A549 (cell line): ENCODE measurements at regions not wholly inside any gene's neighbourhood (a gene's known extent, or its start where the extent isn't known, plus 50 kb on each side); places are given as distances from the start of the nearest gene placed in this dataset.

Experiments used
- ATAC-seq, 2 experiments: fragments of 200-7000 bp in 1 of 2; fragments of >200 bp in 1 of 2; cut with Nextera tagmentation in 1 of 2; cut with Tn5 transposase in 1 of 2; 3 replicates each; pipeline versions ENCODE4 v1.8.0 to v1.9.1; 2018 to 2020; ENCODE audit warnings: mild to moderate bottlenecking in 1 of 2, moderate library complexity in 1 of 2
- CTCF ChIA-PET: fragments of 300-600 bp; sonication (Branson Sonifier 250); formaldehyde crosslinking; extraction: SDS; loops from one replicate; lab custom pipeline; 2021; ENCODE audit warnings: antibody characterized with exemption, inconsistent platforms; lab: Yijun Ruan, JAX
- POLR2A ChIA-PET: fragments of 350-600 bp; formaldehyde crosslinking; extraction: SDS; loops from one replicate; lab custom pipeline; 2021; ENCODE audit warnings: antibody characterized with exemption, inconsistent platforms; lab: Yijun Ruan, JAX
- DNase-seq, 2 experiments: peaks; one replicate each; pipeline versions ENCODE4 v3.0.0 to v3.0.0-alpha.2; 2011 to 2016; ENCODE audit warnings: low read depth in 1 of 2, low spot score in 1 of 2
- FAIRE-seq: peaks from 2 replicates; lab custom pipeline; 2011; peaks lifted over from hg19 to GRCh38; lab: Jason Lieb, UNC
- H3K27ac ChIP-seq, 2 experiments: fragments of >200 bp; sonication (Bioruptor Twin); formaldehyde crosslinking; 3 replicates each; pipeline ENCODE4 v1.5.1; 2016 to 2017
- H3K4me1 ChIP-seq: fragments of >200 bp; sonication (Bioruptor Twin); formaldehyde crosslinking; 3 replicates; pipeline ENCODE4 v1.6.1; 2016
- H3K4me2 ChIP-seq: fragments of >200 bp; sonication (Bioruptor Twin); formaldehyde crosslinking; 3 replicates; pipeline ENCODE4 v1.6.1; 2016
- H3K4me3 ChIP-seq: fragments of >200 bp; sonication (Bioruptor Twin); formaldehyde crosslinking; 3 replicates; pipeline ENCODE4 v1.5.1; 2016
- H3K9me3 ChIP-seq: fragments of >200 bp; sonication (Bioruptor Twin); formaldehyde crosslinking; 3 replicates; pipeline ENCODE4 v1.6.1; 2016
- CBX2 ChIP-seq: fragments of 200-600 bp; sonication (generic); IDR thresholded peaks from 2 replicates; pipeline ENCODE4 v1.6.1; 2016; ENCODE audit warnings: low read depth, mild to moderate bottlenecking, borderline replicate concordance
- CHD2 ChIP-seq: fragments of 150-350 bp; IDR thresholded peaks from 2 replicates; pipeline ENCODE4 v1.6.1; 2014; ENCODE audit warnings: low read length; ENCODE audit not compliant: partially characterized antibody
- EHF ChIP-seq: fragments of 250-450 bp; sonication (Bioruptor Pico); IDR thresholded peaks from 2 replicates; pipeline ENCODE4 v1.5.0; 2020; ENCODE audit warnings: mild to moderate bottlenecking
- ELK1 ChIP-seq: fragments of 150-350 bp; IDR thresholded peaks from 2 replicates; pipeline ENCODE4 v1.6.1; 2014; ENCODE audit warnings: low read depth, mild to moderate bottlenecking, low read length
- EP300 ChIP-seq, 2 experiments: fragments of >200 bp; sonication (Bioruptor Twin); formaldehyde crosslinking; IDR thresholded peaks; 2 replicates in 1 of 2; 3 replicates in 1 of 2; pipeline ENCODE4 v1.6.1; 2016 to 2017
- FOSL2 ChIP-seq, 2 experiments: fragments of 450-650 bp in 1 of 2; fragments of >200 bp in 1 of 2; sonication (Bioruptor Twin) in 1 of 2; formaldehyde crosslinking; IDR thresholded peaks; 2 replicates each; pipeline versions ENCODE4 v1.5.0 to v1.6.1; 2016 to 2020; ENCODE audit warnings: mild to moderate bottlenecking in 1 of 2, moderate library complexity in 1 of 2
- GATA3 ChIP-seq: IDR thresholded peaks from 2 replicates; pipeline ENCODE4 v1.6.1; 2012; ENCODE audit warnings: borderline replicate concordance
- HDAC2 ChIP-seq: fragments of 200-600 bp; sonication (generic); IDR thresholded peaks from 2 replicates; pipeline ENCODE4 v1.6.1; 2016
- HES2 ChIP-seq: fragments of >200 bp; sonication (Bioruptor Twin); formaldehyde crosslinking; IDR thresholded peaks from 2 replicates; pipeline ENCODE4 v1.6.1; 2016
- HEYL ChIP-seq: fragments of 250-450 bp; sonication (Bioruptor Pico); IDR thresholded peaks from 2 replicates; pipeline ENCODE4 v1.8.0; 2021; ENCODE audit warnings: mild to moderate bottlenecking, moderate library complexity
- HMGXB4 ChIP-seq: fragments of 250-450 bp; sonication (Bioruptor Pico); IDR thresholded peaks from 2 replicates; pipeline ENCODE4 v1.5.0; 2021; ENCODE audit warnings: mild to moderate bottlenecking, moderate library complexity, borderline replicate concordance
- HOXA7 ChIP-seq: fragments of 250-450 bp; sonication (Bioruptor Pico); IDR thresholded peaks from 2 replicates; pipeline ENCODE4 v1.5.0; 2020; ENCODE audit warnings: mild to moderate bottlenecking, moderate library complexity
- HOXB13 ChIP-seq: fragments of 250-450 bp; sonication (Bioruptor Pico); IDR thresholded peaks from 2 replicates; pipeline ENCODE4 v1.5.0; 2020; ENCODE audit warnings: low read depth, mild to moderate bottlenecking, moderate library complexity
- JUNB ChIP-seq: fragments of >200 bp; sonication (Bioruptor Twin); formaldehyde crosslinking; IDR thresholded peaks from 2 replicates; pipeline ENCODE4 v1.6.1; 2016
- KDM1A ChIP-seq: fragments of 200-600 bp; sonication (generic); IDR thresholded peaks from 2 replicates; pipeline ENCODE4 v1.6.1; 2016; ENCODE audit warnings: low read depth, mild to moderate bottlenecking
- KDM5A ChIP-seq: fragments of 200-600 bp; sonication (generic); IDR thresholded peaks from 2 replicates; pipeline ENCODE4 v1.6.1; 2016; ENCODE audit warnings: antibody characterized with exemption, mild to moderate bottlenecking
- MAFK ChIP-seq: fragments of 450-650 bp; IDR thresholded peaks from 2 replicates; pipeline ENCODE4 v1.6.1; 2014; ENCODE audit not compliant: partially characterized antibody
- MAX ChIP-seq: IDR thresholded peaks from 2 replicates; pipeline ENCODE4 v1.6.1; 2012
- MAZ ChIP-seq: fragments of 150-350 bp; IDR thresholded peaks from 2 replicates; pipeline ENCODE4 v1.6.1; 2014; ENCODE audit warnings: antibody characterized with exemption, low read depth, low read length, borderline replicate concordance
- NPAS2 ChIP-seq: fragments of 250-450 bp; sonication (Bioruptor Pico); IDR thresholded peaks from 2 replicates; pipeline ENCODE4 v1.8.0; 2022; ENCODE audit warnings: mild to moderate bottlenecking, moderate library complexity, borderline replicate concordance
- PBX3 ChIP-seq: IDR thresholded peaks from 2 replicates; pipeline ENCODE4 v1.6.1; 2012
- PHF8 ChIP-seq: fragments of 200-600 bp; sonication (generic); IDR thresholded peaks from 2 replicates; pipeline ENCODE4 v1.6.1; 2016; ENCODE audit warnings: low read depth, mild to moderate bottlenecking, antibody characterized with exemption, moderate library complexity, borderline replicate concordance
- POLR2A ChIP-seq: IDR thresholded peaks from 2 replicates; pipeline ENCODE4 v1.6.1; 2012; ENCODE audit warnings: mild to moderate bottlenecking, low read length
- RAD21 ChIP-seq, 2 experiments: fragments of >200 bp in 1 of 2; sonication (Bioruptor Twin) in 1 of 2; formaldehyde crosslinking in 1 of 2; IDR thresholded peaks in 1 of 2; conservative IDR thresholded peaks in 1 of 2; 2 replicates in 1 of 2; 3 replicates in 1 of 2; pipeline ENCODE4 v1.6.1; 2012 to 2018; ENCODE audit warnings: inconsistent platforms in 1 of 2
- RARB ChIP-seq: fragments of 250-450 bp; sonication (Bioruptor Pico); IDR thresholded peaks from 2 replicates; pipeline ENCODE4 v1.8.0; 2021; ENCODE audit warnings: mild to moderate bottlenecking, moderate library complexity
- RFX5 ChIP-seq: fragments of 450-650 bp; IDR thresholded peaks from 2 replicates; pipeline ENCODE4 v1.7.1; 2014; ENCODE audit warnings: antibody characterized with exemption, mild to moderate bottlenecking, moderate library complexity
- SREBF2 ChIP-seq: fragments of 450-650 bp; IDR thresholded peaks from 2 replicates; pipeline ENCODE4 v1.6.1; 2014; ENCODE audit warnings: mild to moderate bottlenecking, moderate library complexity
- TFCP2L1 ChIP-seq: fragments of 250-450 bp; sonication (Bioruptor Pico); IDR thresholded peaks from 2 replicates; pipeline ENCODE4 v1.5.0; 2021; ENCODE audit warnings: mild to moderate bottlenecking
- ZNF302 ChIP-seq: fragments of 250-450 bp; sonication (Bioruptor Pico); IDR thresholded peaks from 2 replicates; pipeline ENCODE4 v1.9.0; 2021; ENCODE audit warnings: inconsistent platforms, mild to moderate bottlenecking, moderate library complexity
- ZSCAN20 ChIP-seq: fragments of 250-450 bp; sonication (Bioruptor Pico); IDR thresholded peaks from 2 replicates; pipeline ENCODE4 v1.8.0; 2022; ENCODE audit warnings: mild to moderate bottlenecking, moderate library complexity
- whole genome bisulfite sequencing: methylation state at CpG from one replicate; pipeline ENCODE4 v1.1.6; 2017; ENCODE audit errors: missing lambda C conversion rate; 5-methylcytosine and 5-hydroxymethylcytosine counted together

- Histone ChIP-seq H3K4me2 (no peak overlapping the region), H3K9me3 (no peaks in the 10 kb centered on the region), H3K4me1 (no peaks in the 10 kb centered on the region), H3K4me3 (no peak overlapping the region), H3K27ac (no peak overlapping the region)
- TF ChIP-seq EP300 (IDR thresholded peaks at IDR 0.05) (no peak), RFX5 (no peak), HES2 (no peak), HOXA7 (CRISPR knock-in tag) (no peak), FOSL2 (IDR thresholded peaks at IDR 0.05) (no peak), FOSL2 (CRISPR knock-in tag; IDR thresholded peaks at IDR 0.05) (no peak), HOXB13 (CRISPR knock-in tag) (no peak), ELK1 (no peak), SREBF2 (no peak), NPAS2 (CRISPR knock-in tag) (no peak), PHF8 (no peak), RARB (CRISPR knock-in tag) (no peak), HEYL (CRISPR knock-in tag) (no peak), MAFK (no peak), MAX (no peak), RAD21 (conservative IDR thresholded peaks at IDR 0.05 in 1 of 2, IDR thresholded peaks at IDR 0.05 in 1 of 2) (no peak), CHD2 (no peak), ZNF302 (CRISPR knock-in tag) (no peak)
- ChIA-PET CTCF (interaction anchor here (2.3 kb wide), 1 partner anchor 11 kb away, joined by 5 read pairs; no protein-coding TSS in a partner anchor), POLR2A (no interaction called here)
- ATAC-seq (no peak), DNase-seq (no peak), FAIRE-seq (no peak)
- WGBS, result 54% methylated on average over 5 of the region's 5 CpGs
These were observed 170.7 kb upstream of the POU3F1 start for GRCh38 chr1:38217316-38217715.

GRCh38 chr1:38213646-38214434 is 167.2 kb upstream of the POU3F1 start:
- no peaks in the 10 kb centered on the region for H3K9me3 ChIP-seq
- H3K4me2 ChIP-seq, result no peak overlapping the region
- ATAC-seq (no peak), DNase-seq (no peak), FAIRE-seq (no peak)
- ChIA-PET CTCF (no interaction called here), POLR2A (no interaction called here)
- no peak overlapping the region for H3K4me3 ChIP-seq
- no peak overlapping the region for H3K27ac ChIP-seq
- no peaks in the 10 kb centered on the region for H3K4me1 ChIP-seq
- TF ChIP-seq PBX3 (no peak), CHD2 (no peak), KDM1A (no peak), HMGXB4 (no peak), JUNB (no peak), NPAS2 (CRISPR knock-in tag) (no peak), HEYL (CRISPR knock-in tag) (no peak), KDM5A (no peak), EHF (CRISPR knock-in tag) (no peak), TFCP2L1 (no peak), MAZ (no peak), GATA3 (no peak), CBX2 (no peak), POLR2A (no peak), ELK1 (no peak), HDAC2 (no peak), RARB (CRISPR knock-in tag) (no peak), ZSCAN20 (CRISPR knock-in tag) (no peak)
- WGBS, result 56% methylated on average over 33 of the region's 34 CpGs
